ENCODE measurements at regions not wholly inside any gene's neighbourhood (a gene's known extent, or its start where the extent isn't known, plus 50 kb on each side); places are given as distances from the start of the nearest gene placed in this dataset.

- TF ChIP-seq CTCF (IDR thresholded peaks at IDR 0.05; ENCODE audit: control extremely low read depth in 1 of 3, insufficient read depth in 1 of 3, low read depth in 1 of 3, low read length in 3 of 3), result no peak
- TF ChIP-seq CBX8 (IDR thresholded peaks at IDR 0.05; ENCODE audit: borderline replicate concordance, low read depth, low read length), result no peak
- TF ChIP-seq CBX5 (IDR thresholded peaks at IDR 0.05; ENCODE audit: low read depth, low read length), result no peak
Observed at GRCh38 chr14:22189881-22190280, 399.1 kb downstream of the DAD1 start (continued).
